ENCODE measurements at regions not wholly inside any gene's neighbourhood (a gene's known extent, or its start where the extent isn't known, plus 50 kb on each side); places are given as distances from the start of the nearest gene placed in this dataset.

- H3K18ac ChIP-seq (ENCODE audit: insufficient read length, low read depth, low read length), result no peak overlapping the region
- no peak overlapping the region for H3K9ac ChIP-seq (ENCODE audit: extremely low read depth, insufficient read length, low read length)
- Mint-ChIP-seq H3K4me1 (no peaks in the 10 kb centered on the region), H3K9me3 (no peaks in the 10 kb centered on the region), H3K4me3 (no peak overlapping the region), H3K27ac (no peak overlapping the region), H3K27me3 (ENCODE audit: low read depth) (no peaks in the 10 kb centered on the region), H3K36me3 (ENCODE audit: insufficient read depth in 1 of 3, low read depth in 3 of 3) (no peaks in the 10 kb centered on the region)
- no peaks in the 10 kb centered on the region for H3K4me1 ChIP-seq (ENCODE audit: insufficient read depth, low read length)
- H3K27me3 ChIP-seq (ENCODE audit: insufficient read depth, low read length), result no peaks in the 10 kb centered on the region
- H2AK5ac ChIP-seq (ENCODE audit: insufficient read length, low read length), result no peak overlapping the region
- no peaks in the 10 kb centered on the region for H3K79me1 ChIP-seq (ENCODE audit: insufficient read depth, low read depth, low read length, poor library complexity, severe bottlenecking)
- H2AFZ ChIP-seq (ENCODE audit: low read length), result no peak overlapping the region
- no peak for DNase-seq
- no peaks in the 10 kb centered on the region for H3K79me2 ChIP-seq (ENCODE audit: insufficient read depth, low read length)
- H3K56ac ChIP-seq (ENCODE audit: insufficient read length, low read depth, low read length), result no peak overlapping the region
- no peak overlapping the region for H2BK20ac ChIP-seq (ENCODE audit: low read depth, low read length, poor library complexity, severe bottlenecking)
- no peak overlapping the region for H3K23ac ChIP-seq (ENCODE audit: insufficient read length, low read depth, low read length)
- H3K4me2 ChIP-seq (ENCODE audit: insufficient read depth, insufficient read length, low read length), result no peak overlapping the region
- no peak overlapping the region for H4K8ac ChIP-seq (replicated peaks; ENCODE audit: insufficient read length, low read depth, low read length)
- no peaks in the 10 kb centered on the region for H3K9me3 ChIP-seq (ENCODE audit: control insufficient read depth, low read depth, low read length)
- H2BK12ac ChIP-seq (ENCODE audit: insufficient read length, low read depth, low read length), result no peak overlapping the region
- TF ChIP-seq CTCF (conservative IDR thresholded peaks at IDR 0.05), result no peak
- no CpG with 5 or more reads among the region's 5 CpGs for WGBS (ENCODE audit: extremely low coverage, insufficient read length, low lambda C conversion rate)
- no peak overlapping the region for H2BK15ac ChIP-seq (ENCODE audit: low read depth, low read length)
- no peak overlapping the region for H2BK120ac ChIP-seq (ENCODE audit: low read depth, low read length, poor library complexity, severe bottlenecking)
- no peak overlapping the region for H3K4ac ChIP-seq (ENCODE audit: low read depth, low read length)
- no peak overlapping the region for H3T11ph ChIP-seq (ENCODE audit: low read length)
- no peaks in the 10 kb centered on the region for H4K20me1 ChIP-seq (ENCODE audit: control insufficient read depth, insufficient read depth, insufficient read length)
- H4K5ac ChIP-seq (ENCODE audit: insufficient read length, low read depth, low read length), result no peak overlapping the region
- no peaks in the 10 kb centered on the region for H3K23me2 ChIP-seq (ENCODE audit: insufficient read length, low read depth, low read length, poor library complexity, severe bottlenecking)
- no peak overlapping the region for H3K27ac ChIP-seq (ENCODE audit: insufficient read length, low read depth, low read length)
- no peak overlapping the region for H4K91ac ChIP-seq (ENCODE audit: insufficient read length, low read depth, low read length)
- H2BK5ac ChIP-seq (ENCODE audit: insufficient read length, low read length), result no peak overlapping the region
- H3K14ac ChIP-seq (ENCODE audit: insufficient read depth, low read length), result no peak overlapping the region
Observed at GRCh38 chr9:3768286-3768685, 242.5 kb upstream of the RFX3 start.

Data from H9 (cell line).